IPS-15b (cell line): ENCODE measurements at regions not wholly inside any gene's neighbourhood (a gene's known extent, or its start where the extent isn't known, plus 50 kb on each side); places are given as distances from the start of the nearest gene placed in this dataset.

ENCODE experiments used
- H3K27me3 ChIP-seq: one replicate; pipeline ENCODE4 v1.6.1; 2013; ENCODE audit warnings: low read length; ENCODE audit not compliant: control insufficient read depth, insufficient read depth
- H3K36me3 ChIP-seq: one replicate; pipeline ENCODE4 v1.6.1; 2013; ENCODE audit warnings: low read length; ENCODE audit not compliant: control insufficient read depth, insufficient read depth
- H3K4me1 ChIP-seq: one replicate; pipeline ENCODE4 v1.6.1; 2013; ENCODE audit warnings: mild to moderate bottlenecking, low read length; ENCODE audit not compliant: control insufficient read depth, insufficient read depth
- H3K4me3 ChIP-seq: one replicate; pipeline ENCODE4 v1.5.1; 2013; ENCODE audit warnings: low read depth, low read length
- H3K9ac ChIP-seq: one replicate; pipeline ENCODE4 v1.6.1; 2013; ENCODE audit warnings: low read depth, mild to moderate bottlenecking, low read length
- H3K9me3 ChIP-seq: one replicate; pipeline ENCODE4 v1.6.1; 2013; ENCODE audit warnings: mild to moderate bottlenecking, low read length; ENCODE audit not compliant: control insufficient read depth, insufficient read depth

DNA sequence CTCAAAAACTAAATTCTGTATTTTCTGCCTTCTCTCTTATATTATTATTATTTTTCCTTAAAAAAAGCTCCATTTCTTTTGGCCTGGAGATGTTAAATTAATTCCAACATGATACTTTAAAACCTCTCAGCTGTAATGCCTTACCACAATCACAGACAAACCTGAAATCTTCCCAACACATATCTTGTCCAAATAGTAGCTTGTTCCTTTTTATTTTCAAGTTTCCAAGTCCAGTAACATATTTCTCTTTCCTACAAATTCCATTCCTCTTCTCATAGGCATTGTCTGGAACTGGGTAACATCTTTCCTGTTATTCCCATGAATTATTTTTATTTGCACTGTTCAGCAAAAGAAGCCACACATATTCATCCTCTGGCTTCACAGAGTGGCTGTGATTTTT is 137.0 kb downstream of the SLITRK6 start:
- no peaks in the 10 kb centered on the region for H3K36me3 ChIP-seq
- H3K4me1 ChIP-seq: peaks cover 3% of the 10 kb centered on the region
- no peak overlapping the region for H3K9ac ChIP-seq
- H3K4me3 ChIP-seq: no peak overlapping the region
- no peaks in the 10 kb centered on the region for H3K9me3 ChIP-seq
- H3K27me3 ChIP-seq: no peaks in the 10 kb centered on the region

DNA sequence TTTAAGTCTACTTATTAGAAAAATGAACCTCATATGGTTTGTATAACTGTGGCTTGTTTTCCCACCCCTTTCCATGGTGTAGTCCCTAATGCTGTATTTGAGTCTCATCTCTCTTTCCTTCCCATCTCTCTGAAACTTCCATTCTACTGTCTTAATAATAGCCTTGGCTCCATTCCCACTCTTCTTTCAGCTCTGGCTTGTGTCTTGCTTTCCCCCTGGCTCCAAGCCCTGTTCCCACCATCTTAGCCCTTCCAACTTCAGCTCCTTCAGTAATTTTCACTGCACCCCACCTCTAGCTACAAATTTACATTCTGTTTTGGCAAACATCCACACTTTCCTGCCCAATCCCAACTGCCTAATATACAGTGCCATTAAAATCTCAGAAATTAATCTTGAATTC is 137.5 kb downstream of the SLITRK6 start:
- Histone ChIP-seq H3K9ac (no peak overlapping the region), H3K4me3 (no peak overlapping the region), H3K9me3 (no peaks in the 10 kb centered on the region), H3K4me1 (peaks cover 3% of the 10 kb centered on the region), H3K27me3 (no peaks in the 10 kb centered on the region), H3K36me3 (no peaks in the 10 kb centered on the region)

DNA sequence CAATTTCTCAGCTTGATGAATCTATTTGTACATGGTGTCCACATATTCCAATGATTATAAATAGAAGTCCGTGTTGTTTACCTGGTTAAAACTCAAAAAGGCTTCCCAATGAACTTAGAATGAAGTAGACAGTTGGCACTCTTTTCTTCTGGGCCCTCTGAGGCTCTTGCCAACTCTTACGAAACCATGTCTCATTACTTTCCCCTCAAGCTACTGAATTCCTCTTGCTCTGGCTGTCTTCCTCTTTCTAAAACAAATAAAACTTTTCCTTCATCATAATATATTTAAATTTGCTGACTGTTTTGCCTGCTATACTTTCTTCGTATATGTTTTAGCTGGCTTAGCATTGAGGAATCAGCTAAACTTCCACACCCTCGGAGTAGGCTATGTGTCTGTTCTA is 139.7 kb downstream of the SLITRK6 start:
- H3K36me3 ChIP-seq: no peaks in the 10 kb centered on the region
- no peaks in the 10 kb centered on the region for H3K9me3 ChIP-seq
- H3K4me3 ChIP-seq: no peak overlapping the region
- H3K9ac ChIP-seq: no peak overlapping the region
- H3K4me1 ChIP-seq: no peaks in the 10 kb centered on the region
- H3K27me3 ChIP-seq: no peaks in the 10 kb centered on the region

DNA sequence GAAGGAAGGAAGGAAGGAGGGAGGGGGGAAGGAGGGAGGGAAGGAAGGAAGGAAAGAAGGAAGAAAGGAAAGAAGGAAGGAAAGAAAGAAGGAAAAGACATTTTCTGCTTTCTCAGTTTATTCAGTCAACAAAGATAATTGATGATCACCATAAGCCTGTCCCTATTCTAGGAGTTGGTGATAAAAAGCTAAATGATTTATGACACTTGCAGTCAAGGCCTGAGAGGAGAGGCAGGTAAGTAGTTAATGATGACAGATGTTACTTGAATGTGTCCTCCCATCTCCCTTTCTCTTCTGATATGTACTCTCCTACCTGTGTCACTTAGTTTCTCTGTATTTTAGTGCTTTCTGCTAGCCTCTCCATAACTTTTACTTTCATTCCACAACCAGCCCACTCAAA is 141.3 kb downstream of the SLITRK6 start:
- no peaks in the 10 kb centered on the region for H3K4me1 ChIP-seq
- H3K9ac ChIP-seq: no peak overlapping the region
- no peaks in the 10 kb centered on the region for H3K9me3 ChIP-seq
- H3K4me3 ChIP-seq: no peak overlapping the region
- no peaks in the 10 kb centered on the region for H3K27me3 ChIP-seq
- H3K36me3 ChIP-seq: no peaks in the 10 kb centered on the region

DNA sequence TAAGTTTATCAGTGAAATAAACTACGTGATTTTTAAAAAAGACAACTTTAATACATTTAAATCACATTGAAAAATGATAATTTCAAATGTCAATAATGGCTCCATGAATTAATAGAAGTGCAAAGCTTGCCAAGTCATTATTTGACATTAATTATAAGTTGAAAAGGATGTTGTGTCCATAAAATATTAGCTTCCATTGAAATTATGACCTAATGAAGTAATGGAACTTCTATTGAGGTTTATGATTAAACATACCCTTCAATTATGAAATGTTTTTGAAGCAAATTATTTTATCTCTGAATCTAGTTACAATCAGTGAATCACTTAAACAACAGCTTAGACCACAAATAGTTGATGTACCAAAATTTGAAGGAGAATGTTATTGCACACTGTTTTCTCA is 144.2 kb downstream of the SLITRK6 start:
- no peaks in the 10 kb centered on the region for H3K27me3 ChIP-seq
- H3K9me3 ChIP-seq: no peaks in the 10 kb centered on the region
- H3K4me3 ChIP-seq: no peak overlapping the region
- no peak overlapping the region for H3K9ac ChIP-seq
- H3K4me1 ChIP-seq: no peaks in the 10 kb centered on the region
- no peaks in the 10 kb centered on the region for H3K36me3 ChIP-seq

DNA sequence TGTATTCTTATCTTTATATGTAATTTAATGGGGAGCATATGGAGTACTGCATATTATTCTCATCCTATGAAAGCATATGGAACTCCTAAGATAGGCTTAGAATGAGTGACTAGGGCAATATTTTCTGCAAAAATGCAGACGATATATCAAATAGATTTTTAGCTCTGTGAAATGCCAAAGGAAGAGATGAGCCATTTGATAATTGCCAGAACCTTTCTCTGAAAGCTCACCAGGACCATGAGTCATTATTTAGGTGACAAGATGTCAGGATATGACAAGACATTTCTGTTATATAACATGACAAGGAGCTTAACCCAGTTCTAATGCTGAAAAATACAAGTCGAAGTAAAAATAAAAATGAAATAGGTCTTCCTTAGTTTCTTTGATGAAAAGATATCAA is 145.0 kb downstream of the SLITRK6 start:
- Histone ChIP-seq H3K4me1 (no peaks in the 10 kb centered on the region), H3K27me3 (no peaks in the 10 kb centered on the region), H3K4me3 (no peak overlapping the region), H3K9ac (no peak overlapping the region), H3K36me3 (no peaks in the 10 kb centered on the region), H3K9me3 (no peaks in the 10 kb centered on the region)

DNA sequence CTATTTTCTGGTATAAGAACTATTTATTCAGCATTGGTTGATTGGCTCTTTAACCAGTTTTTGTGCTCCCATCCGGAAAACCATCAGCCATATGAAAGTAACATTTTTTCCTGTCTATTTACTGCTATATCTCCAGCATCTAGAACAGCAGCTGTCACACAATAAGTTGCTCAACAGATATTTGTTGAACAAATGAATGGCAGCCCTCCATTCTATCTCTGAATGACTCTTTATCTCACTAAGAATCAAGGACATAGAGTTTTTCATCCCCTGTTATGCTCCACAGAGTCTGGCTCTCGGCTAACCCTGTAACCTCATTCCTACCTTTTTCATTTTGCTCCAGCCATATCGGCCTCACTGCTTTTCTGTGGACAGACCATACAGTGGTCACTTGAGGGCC is 145.5 kb downstream of the SLITRK6 start:
- no peaks in the 10 kb centered on the region for H3K4me1 ChIP-seq
- no peak overlapping the region for H3K4me3 ChIP-seq
- H3K9me3 ChIP-seq: no peaks in the 10 kb centered on the region
- H3K27me3 ChIP-seq: no peaks in the 10 kb centered on the region
- H3K36me3 ChIP-seq: no peaks in the 10 kb centered on the region
- H3K9ac ChIP-seq: no peak overlapping the region

DNA sequence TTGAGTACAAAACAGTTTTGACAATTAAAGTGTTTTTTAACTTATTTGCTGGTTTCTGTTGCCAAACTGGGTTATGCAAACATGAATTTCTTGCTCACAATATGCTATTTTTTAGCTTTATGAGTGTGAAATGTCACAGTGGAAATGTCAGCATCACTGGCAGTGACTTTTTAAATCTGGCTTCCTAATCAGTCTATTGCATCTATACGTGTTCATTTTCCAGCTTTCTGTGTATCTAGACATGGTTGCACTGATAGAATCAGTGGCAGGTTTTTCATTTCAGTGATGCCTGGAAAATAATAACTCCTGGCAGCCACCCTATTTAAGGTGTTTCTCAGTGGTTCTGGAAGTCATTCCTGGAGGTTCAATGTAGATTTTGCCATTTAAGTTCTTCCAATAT is 146.7 kb downstream of the SLITRK6 start:
- Histone ChIP-seq H3K27me3 (no peaks in the 10 kb centered on the region), H3K9me3 (no peaks in the 10 kb centered on the region), H3K4me1 (no peaks in the 10 kb centered on the region), H3K4me3 (no peak overlapping the region), H3K36me3 (no peaks in the 10 kb centered on the region), H3K9ac (no peak overlapping the region)

DNA sequence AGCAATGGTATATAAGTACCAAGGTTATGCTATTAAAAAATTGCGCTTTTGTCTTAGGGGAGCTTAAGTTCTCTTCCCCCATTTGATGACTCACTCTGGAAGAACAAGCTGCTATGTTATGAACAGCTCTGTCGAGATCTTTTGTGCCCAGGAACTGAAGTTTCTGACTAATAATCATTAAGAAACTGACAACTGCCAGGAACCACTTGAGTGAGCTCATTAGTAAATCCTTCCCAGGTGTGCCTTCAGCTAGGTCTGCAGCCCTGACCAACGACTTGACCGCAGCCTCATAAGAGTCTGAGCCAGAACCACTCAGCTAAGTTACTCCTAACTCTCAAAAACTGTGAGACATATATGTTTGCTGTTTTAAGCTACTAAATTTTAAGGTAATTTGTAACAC is 147.8 kb downstream of the SLITRK6 start:
- no peaks in the 10 kb centered on the region for H3K27me3 ChIP-seq
- no peaks in the 10 kb centered on the region for H3K9me3 ChIP-seq
- no peaks in the 10 kb centered on the region for H3K36me3 ChIP-seq
- H3K4me1 ChIP-seq: no peaks in the 10 kb centered on the region
- no peak overlapping the region for H3K9ac ChIP-seq
- H3K4me3 ChIP-seq: no peak overlapping the region

DNA sequence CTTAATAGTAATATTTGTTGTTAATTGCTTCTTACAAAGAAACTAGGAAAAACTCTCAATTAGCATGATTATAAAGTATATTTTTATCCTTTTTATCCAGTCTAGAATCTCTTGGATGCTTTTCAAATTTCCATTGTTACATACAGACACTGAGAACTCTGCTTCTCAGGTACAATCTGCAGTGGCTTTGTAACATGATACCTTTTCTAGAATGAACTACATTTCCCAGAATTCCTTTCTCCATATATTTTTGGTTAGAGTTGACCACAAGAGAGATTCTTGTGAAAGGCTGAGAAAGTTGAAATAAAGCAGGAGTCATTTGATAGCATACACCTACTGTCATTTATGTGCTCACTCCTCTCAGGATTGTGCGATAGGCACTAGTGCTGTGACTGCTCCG is 148.6 kb downstream of the SLITRK6 start:
- H3K9me3 ChIP-seq: no peaks in the 10 kb centered on the region
- no peaks in the 10 kb centered on the region for H3K27me3 ChIP-seq
- H3K36me3 ChIP-seq: no peaks in the 10 kb centered on the region
- H3K9ac ChIP-seq: no peak overlapping the region
- no peaks in the 10 kb centered on the region for H3K4me1 ChIP-seq
- no peak overlapping the region for H3K4me3 ChIP-seq

DNA sequence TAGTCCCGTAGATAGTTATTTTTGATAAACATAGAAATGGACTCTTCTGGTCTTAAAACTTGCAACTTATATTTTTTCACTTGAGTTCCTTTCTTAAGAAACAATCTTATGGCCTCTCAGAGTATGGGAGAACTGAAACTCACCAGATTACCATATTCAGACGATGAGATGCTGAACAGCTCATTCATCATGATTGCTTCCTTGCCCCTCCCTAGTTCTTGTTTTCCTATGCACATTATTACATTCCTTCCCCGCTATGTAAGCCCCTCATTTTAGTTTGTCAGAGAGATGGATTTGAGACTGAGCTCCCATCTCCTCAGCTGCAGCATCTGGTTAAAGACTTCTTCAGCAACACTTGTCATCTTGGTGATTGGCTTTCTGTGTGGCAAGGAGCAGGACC is 158.5 kb downstream of the SLITRK6 start:
- Histone ChIP-seq H3K9ac (no peak overlapping the region), H3K4me3 (no peak overlapping the region), H3K36me3 (no peaks in the 10 kb centered on the region), H3K9me3 (no peaks in the 10 kb centered on the region), H3K27me3 (no peaks in the 10 kb centered on the region), H3K4me1 (no peaks in the 10 kb centered on the region)

DNA sequence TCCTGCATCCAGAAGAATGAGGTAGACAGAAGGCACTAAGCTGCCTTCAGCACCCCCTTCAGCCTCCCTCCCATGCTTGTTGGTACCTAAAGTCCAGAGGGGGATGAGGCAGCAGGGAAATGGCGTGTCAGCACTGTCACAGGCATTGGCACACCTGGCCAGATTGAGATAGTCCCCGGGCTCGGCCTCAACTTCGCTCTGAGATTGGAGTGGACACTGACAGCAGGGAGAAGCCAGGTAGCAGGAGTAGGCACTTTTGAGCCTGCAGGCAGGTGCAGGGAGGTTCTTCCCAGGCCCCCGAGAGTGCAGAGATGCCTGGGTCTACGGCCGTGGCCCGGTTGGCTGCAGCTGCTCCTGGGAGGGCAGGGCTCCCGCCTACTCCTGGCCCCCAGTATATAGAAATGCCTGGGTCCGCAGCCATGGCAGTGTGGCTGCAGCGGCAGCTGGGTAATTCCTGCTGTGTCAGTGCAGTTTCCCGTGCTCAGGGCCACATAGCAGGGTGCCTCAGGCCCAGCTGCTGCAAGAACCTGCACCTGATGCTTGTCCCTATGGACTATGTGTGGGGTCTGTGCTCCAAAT is 160.3 kb downstream of the SLITRK6 start:
- Histone ChIP-seq H3K4me1 (no peaks in the 10 kb centered on the region), H3K9ac (no peak overlapping the region), H3K36me3 (no peaks in the 10 kb centered on the region), H3K9me3 (no peaks in the 10 kb centered on the region), H3K27me3 (no peaks in the 10 kb centered on the region), H3K4me3 (no peak overlapping the region)

DNA sequence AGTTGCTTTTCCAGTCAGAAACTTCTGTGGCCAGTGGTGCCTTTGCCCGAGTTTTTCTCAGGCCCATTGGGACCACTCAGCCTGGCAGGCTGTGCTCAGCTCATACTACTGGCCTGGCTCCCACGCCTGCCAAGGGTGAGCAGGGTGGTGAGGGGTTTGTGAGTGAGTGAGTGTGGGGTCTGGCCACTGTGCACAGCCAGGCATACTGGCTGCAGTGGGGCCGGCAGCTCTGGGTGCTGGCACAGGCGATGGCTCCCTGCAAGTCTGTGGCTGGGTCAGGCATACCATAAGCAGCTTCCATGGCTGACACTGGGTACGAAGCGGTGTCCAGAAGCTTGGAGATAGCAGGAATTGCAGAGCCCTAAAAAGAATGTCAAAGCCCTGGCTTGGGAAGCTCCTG is 161.0 kb downstream of the SLITRK6 start:
- Histone ChIP-seq H3K4me1 (no peaks in the 10 kb centered on the region), H3K9ac (no peak overlapping the region), H3K27me3 (no peaks in the 10 kb centered on the region), H3K9me3 (no peaks in the 10 kb centered on the region), H3K36me3 (no peaks in the 10 kb centered on the region), H3K4me3 (no peak overlapping the region)
